Mesenteric fat pad (tissue), 1 donor: ENCODE measurements at regions not wholly inside any gene's neighbourhood (a gene's known extent, or its start where the extent isn't known, plus 50 kb on each side); places are given as distances from the start of the nearest gene placed in this dataset.

Experiments used
- DNase-seq: peaks from one replicate; pipeline ENCODE4 v3.0.0-alpha.2; 2020; ENCODE audit warnings: low spot score
- donor health status: DM: yes; HTN: yes; CAD: no.

- no peak for DNase-seq
Observed at GRCh38 chr1:38268226-38268625, 221.6 kb upstream of the POU3F1 start.

GRCh38 chr1:38267037-38268036, 220.7 kb upstream of the POU3F1 start:
- DNase-seq, result no peak

- DNase-seq, result no peak
Observed at GRCh38 chr1:38266197-38266520, 219.6 kb upstream of the POU3F1 start.

GRCh38 chr1:38265293-38266196, 219.0 kb upstream of the POU3F1 start:
- DNase-seq, result no peak

- no peak for DNase-seq
Observed at GRCh38 chr1:38263438-38263837, 216.8 kb upstream of the POU3F1 start.

GRCh38 chr1:38261574-38261973, 215.0 kb upstream of the POU3F1 start:
- no peak for DNase-seq

GRCh38 chr1:38258085-38258627, 211.6 kb upstream of the POU3F1 start:
- DNase-seq, result no peak

- DNase-seq, result no peak
Observed at GRCh38 chr1:38257374-38257773, 210.8 kb upstream of the POU3F1 start.

GRCh38 chr1:38256072-38256471, 209.5 kb upstream of the POU3F1 start:
- DNase-seq, result no peak

- no peak for DNase-seq
Observed at GRCh38 chr1:38253314-38253713, 206.7 kb upstream of the POU3F1 start.

GRCh38 chr1:38250356-38250755, 203.8 kb upstream of the POU3F1 start:
- DNase-seq, result no peak

- DNase-seq, result no peak
Observed at GRCh38 chr1:38249001-38249400, 202.4 kb upstream of the POU3F1 start.

- DNase-seq, result no peak
Observed at GRCh38 chr1:38246955-38247952, 200.7 kb upstream of the POU3F1 start.

GRCh38 chr1:38244218-38244845, 197.7 kb upstream of the POU3F1 start:
- peak; percentile 82 for DNase-seq

GRCh38 chr1:38243106-38243505, 196.5 kb upstream of the POU3F1 start:
- DNase-seq, result peak; percentile 87

- no peak for DNase-seq
Observed at GRCh38 chr1:38242506-38242905, 195.9 kb upstream of the POU3F1 start.

GRCh38 chr1:38241594-38242334, 195.2 kb upstream of the POU3F1 start:
- DNase-seq, result no peak

GRCh38 chr1:38240618-38241017, 194.0 kb upstream of the POU3F1 start:
- DNase-seq, result no peak

- DNase-seq, result peak; percentile 67
Observed at GRCh38 chr1:38239258-38239835, 192.8 kb upstream of the POU3F1 start.
